ENCODE measurements at regions not wholly inside any gene's neighbourhood (a gene's known extent, or its start where the extent isn't known, plus 50 kb on each side); places are given as distances from the start of the nearest gene placed in this dataset.

- H3K4me2 ChIP-seq (ENCODE audit: low read depth, low read length) = no peak overlapping the region
- FAIRE-seq (no peak), DNase-seq (ENCODE audit: low spot score) (no peak), ATAC-seq (no peak)
- WGBS (ENCODE audit: low lambda C conversion rate) = under 1% methylated on average over 6 of the region's 6 CpGs
- POLR2A ChIA-PET = no interaction called here
- BruUV-seq (replicated peaks) = no TSS peak
- no peak overlapping the region for H3K27ac ChIP-seq (ENCODE audit: extremely low read length, insufficient read depth, low read length)
- intact Hi-C loops (cut with micrococcal nuclease; ENCODE audit: unreplicated experiment) (no loop called here), in situ Hi-C loops (cut with HindIII; ENCODE audit: extremely low pct_ligation_motif_present, low pct_unique_long_range_greater_than_20kb) (no loop called here)
- no peak overlapping the region for H2AFZ ChIP-seq (ENCODE audit: low read length)
- H3K79me2 ChIP-seq (ENCODE audit: insufficient read depth, low read length) = no peaks in the 10 kb centered on the region
- H3K4me1 ChIP-seq (ENCODE audit: insufficient read depth, low read length) = no peaks in the 10 kb centered on the region
- no peak overlapping the region for H3K9ac ChIP-seq (ENCODE audit: insufficient read depth, low read depth, low read length)
- no peaks in the 10 kb centered on the region for H3K36me3 ChIP-seq (replicated peaks in 1 of 2; ENCODE audit: control insufficient read depth in 1 of 2, insufficient read depth in 2 of 2, low read length in 2 of 2)
- H3K27me3 ChIP-seq (ENCODE audit: control insufficient read depth in 1 of 2, insufficient read depth in 2 of 2, low read length in 2 of 2) = no peaks in the 10 kb centered on the region
- H4K20me1 ChIP-seq (ENCODE audit: insufficient read depth, low read length) = no peaks in the 10 kb centered on the region
- H3K9me3 ChIP-seq (ENCODE audit: low read length) = peaks cover 14% of the 10 kb centered on the region
- H3K4me3 ChIP-seq (replicated peaks in 1 of 3; ENCODE audit: insufficient read depth in 1 of 3, low read depth in 2 of 3, low read length in 3 of 3) = no peak overlapping the region
- CTCF ChIA-PET (ENCODE audit: low intra/inter-chr PET ratio, low total read pairs) = no interaction called here
- TF ChIP-seq, protein P1, sequence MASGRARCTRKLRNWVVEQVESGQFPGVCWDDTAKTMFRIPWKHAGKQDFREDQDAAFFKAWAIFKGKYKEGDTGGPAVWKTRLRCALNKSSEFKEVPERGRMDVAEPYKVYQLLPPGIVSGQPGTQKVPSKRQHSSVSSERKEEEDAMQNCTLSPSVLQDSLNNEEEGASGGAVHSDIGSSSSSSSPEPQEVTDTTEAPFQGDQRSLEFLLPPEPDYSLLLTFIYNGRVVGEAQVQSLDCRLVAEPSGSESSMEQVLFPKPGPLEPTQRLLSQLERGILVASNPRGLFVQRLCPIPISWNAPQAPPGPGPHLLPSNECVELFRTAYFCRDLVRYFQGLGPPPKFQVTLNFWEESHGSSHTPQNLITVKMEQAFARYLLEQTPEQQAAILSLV (CRISPR knock-in tag; IDR thresholded peaks at IDR 0.05; ENCODE audit: borderline replicate concordance) = no peak
- no peak for TF ChIP-seq KAT2B (IDR thresholded peaks at IDR 0.05; ENCODE audit: borderline replicate concordance, low read depth, low read length)
- no peak for TF ChIP-seq ZNF253 (CRISPR knock-in tag; IDR thresholded peaks at IDR 0.05; ENCODE audit: borderline replicate concordance)
- no peak for TF ChIP-seq SRF (IDR thresholded peaks at IDR 0.05; ENCODE audit: low read depth, low read length)
- TF ChIP-seq SMAD3 (CRISPR knock-in tag; IDR thresholded peaks at IDR 0.05) = no peak
- no peak for TF ChIP-seq CENPX (CRISPR knock-in tag; IDR thresholded peaks at IDR 0.05)
- TF ChIP-seq MLX (CRISPR knock-in tag; IDR thresholded peaks at IDR 0.05) = no peak
- TF ChIP-seq MIER2 (CRISPR knock-in tag; IDR thresholded peaks at IDR 0.05) = no peak
- TF ChIP-seq, protein P2, sequence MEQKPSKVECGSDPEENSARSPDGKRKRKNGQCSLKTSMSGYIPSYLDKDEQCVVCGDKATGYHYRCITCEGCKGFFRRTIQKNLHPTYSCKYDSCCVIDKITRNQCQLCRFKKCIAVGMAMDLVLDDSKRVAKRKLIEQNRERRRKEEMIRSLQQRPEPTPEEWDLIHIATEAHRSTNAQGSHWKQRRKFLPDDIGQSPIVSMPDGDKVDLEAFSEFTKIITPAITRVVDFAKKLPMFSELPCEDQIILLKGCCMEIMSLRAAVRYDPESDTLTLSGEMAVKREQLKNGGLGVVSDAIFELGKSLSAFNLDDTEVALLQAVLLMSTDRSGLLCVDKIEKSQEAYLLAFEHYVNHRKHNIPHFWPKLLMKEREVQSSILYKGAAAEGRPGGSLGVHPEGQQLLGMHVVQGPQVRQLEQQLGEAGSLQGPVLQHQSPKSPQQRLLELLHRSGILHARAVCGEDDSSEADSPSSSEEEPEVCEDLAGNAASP (CRISPR knock-in tag; IDR thresholded peaks at IDR 0.05; ENCODE audit: borderline replicate concordance) = no peak
- TF ChIP-seq HOXA9 (CRISPR knock-in tag; IDR thresholded peaks at IDR 0.05; ENCODE audit: borderline replicate concordance) = no peak
- TF ChIP-seq ZNF256 (CRISPR knock-in tag; conservative IDR thresholded peaks at IDR 0.05) = no peak
- TF ChIP-seq ZSCAN9 (CRISPR knock-in tag; IDR thresholded peaks at IDR 0.05; ENCODE audit: borderline replicate concordance) = no peak
- TF ChIP-seq, protein P3, sequence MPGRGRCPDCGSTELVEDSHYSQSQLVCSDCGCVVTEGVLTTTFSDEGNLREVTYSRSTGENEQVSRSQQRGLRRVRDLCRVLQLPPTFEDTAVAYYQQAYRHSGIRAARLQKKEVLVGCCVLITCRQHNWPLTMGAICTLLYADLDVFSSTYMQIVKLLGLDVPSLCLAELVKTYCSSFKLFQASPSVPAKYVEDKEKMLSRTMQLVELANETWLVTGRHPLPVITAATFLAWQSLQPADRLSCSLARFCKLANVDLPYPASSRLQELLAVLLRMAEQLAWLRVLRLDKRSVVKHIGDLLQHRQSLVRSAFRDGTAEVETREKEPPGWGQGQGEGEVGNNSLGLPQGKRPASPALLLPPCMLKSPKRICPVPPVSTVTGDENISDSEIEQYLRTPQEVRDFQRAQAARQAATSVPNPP (CRISPR knock-in tag; IDR thresholded peaks at IDR 0.05) = no peak
- TF ChIP-seq ZKSCAN5 (CRISPR knock-in tag; IDR thresholded peaks at IDR 0.05) = no peak
- no peak for TF ChIP-seq RERE (CRISPR knock-in tag; IDR thresholded peaks at IDR 0.05; ENCODE audit: low read depth)
- no peak for TF ChIP-seq ZBTB20 (CRISPR knock-in tag; IDR thresholded peaks at IDR 0.05; ENCODE audit: borderline replicate concordance, low read depth)
These were observed 105.5 kb upstream of the SPOCK3 start for GRCh38 chr4:167339781-167340180.

Data from HepG2 (cell line).